Neuron (in vitro differentiated cells): ENCODE measurements at regions not wholly inside any gene's neighbourhood (a gene's known extent, or its start where the extent isn't known, plus 50 kb on each side); places are given as distances from the start of the nearest gene placed in this dataset.

Experiments
- H2AFZ ChIP-seq: one replicate; pipeline ENCODE4 v1.6.1; 2013; ENCODE audit warnings: low read depth, mild to moderate bottlenecking, inconsistent platforms, low read length, moderate library complexity
- H3K27me3 ChIP-seq: one replicate; pipeline ENCODE4 v1.6.1; 2013; ENCODE audit warnings: low read length; ENCODE audit not compliant: insufficient read depth
- H3K36me3 ChIP-seq: one replicate; pipeline ENCODE4 v1.6.1; 2013; ENCODE audit warnings: low read length; ENCODE audit not compliant: insufficient read depth
- H3K4me1 ChIP-seq: one replicate; pipeline ENCODE4 v1.6.1; 2013; ENCODE audit warnings: low read length; ENCODE audit not compliant: insufficient read depth
- H3K4me3 ChIP-seq: 2 replicates; pipeline ENCODE4 v1.5.1; 2013; ENCODE audit warnings: mild to moderate bottlenecking, low read length, moderate library complexity
- H3K9me3 ChIP-seq: one replicate; pipeline ENCODE4 v1.6.1; 2013; ENCODE audit warnings: low read length

GRCh38 chr2:220227266-220227920 is 600.0 kb downstream of the SLC4A3 start:
- no peak overlapping the region for H2AFZ ChIP-seq
- H3K4me1 ChIP-seq = no peaks in the 10 kb centered on the region
- H3K9me3 ChIP-seq = no peaks in the 10 kb centered on the region
- no peak overlapping the region for H3K4me3 ChIP-seq
- H3K27me3 ChIP-seq = no peaks in the 10 kb centered on the region
- no peaks in the 10 kb centered on the region for H3K36me3 ChIP-seq

- no peak overlapping the region for H2AFZ ChIP-seq
- no peaks in the 10 kb centered on the region for H3K4me1 ChIP-seq
- no peak overlapping the region for H3K4me3 ChIP-seq
- H3K36me3 ChIP-seq = no peaks in the 10 kb centered on the region
- no peaks in the 10 kb centered on the region for H3K9me3 ChIP-seq
- H3K27me3 ChIP-seq = no peaks in the 10 kb centered on the region
Observed at GRCh38 chr2:220228310-220229006, 601.0 kb downstream of the SLC4A3 start.

DNA sequence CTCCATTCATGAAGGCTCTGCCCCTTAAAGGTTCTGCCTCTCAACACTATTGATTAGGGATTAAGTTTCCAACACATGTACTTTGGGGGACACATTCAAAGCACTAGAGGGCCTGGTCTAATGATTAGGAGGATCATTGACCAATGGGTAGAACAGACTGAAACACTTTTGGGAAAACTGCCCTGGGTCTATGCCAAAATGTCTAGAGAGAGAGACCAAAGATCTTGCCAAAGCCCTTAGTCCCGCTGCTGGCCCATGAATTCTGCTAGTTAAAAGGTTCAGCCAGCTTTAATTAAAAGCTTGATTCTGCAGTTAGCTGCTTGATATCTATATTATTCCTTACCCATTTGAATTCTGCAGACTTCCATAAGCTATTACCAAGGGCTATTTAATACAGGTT is 613.2 kb downstream of the SLC4A3 start:
- Histone ChIP-seq H3K4me3 (no peak overlapping the region), H3K9me3 (no peaks in the 10 kb centered on the region), H3K4me1 (no peaks in the 10 kb centered on the region), H3K27me3 (no peaks in the 10 kb centered on the region), H2AFZ (no peak overlapping the region), H3K36me3 (no peaks in the 10 kb centered on the region)

DNA sequence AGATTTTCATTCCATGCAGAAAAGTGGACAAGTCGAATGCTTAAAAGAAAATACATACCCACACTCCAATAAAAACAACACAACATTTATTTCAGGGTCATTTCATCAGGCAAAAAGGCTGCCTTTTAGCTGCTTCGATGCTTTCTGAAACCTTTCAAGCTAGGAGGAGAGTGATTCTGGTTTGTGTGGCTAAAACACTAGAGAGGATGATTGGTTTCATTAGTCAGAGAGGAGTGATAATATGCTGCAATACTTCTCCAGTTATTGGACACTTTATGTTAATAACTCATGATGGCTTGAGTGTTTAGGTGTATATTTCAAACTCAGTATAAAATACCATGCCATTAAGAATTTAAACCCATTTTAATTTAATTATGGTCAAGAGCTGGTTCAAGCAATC is 614.0 kb downstream of the SLC4A3 start:
- no peaks in the 10 kb centered on the region for H3K9me3 ChIP-seq
- H3K36me3 ChIP-seq = no peaks in the 10 kb centered on the region
- H3K4me3 ChIP-seq = no peak overlapping the region
- H3K27me3 ChIP-seq = no peaks in the 10 kb centered on the region
- no peak overlapping the region for H2AFZ ChIP-seq
- H3K4me1 ChIP-seq = no peaks in the 10 kb centered on the region

- Histone ChIP-seq H2AFZ (no peak overlapping the region), H3K27me3 (no peaks in the 10 kb centered on the region), H3K36me3 (no peaks in the 10 kb centered on the region), H3K4me1 (no peaks in the 10 kb centered on the region), H3K4me3 (no peak overlapping the region), H3K9me3 (no peaks in the 10 kb centered on the region)
Observed at GRCh38 chr2:220243571-220243970, 616.1 kb downstream of the SLC4A3 start.

DNA sequence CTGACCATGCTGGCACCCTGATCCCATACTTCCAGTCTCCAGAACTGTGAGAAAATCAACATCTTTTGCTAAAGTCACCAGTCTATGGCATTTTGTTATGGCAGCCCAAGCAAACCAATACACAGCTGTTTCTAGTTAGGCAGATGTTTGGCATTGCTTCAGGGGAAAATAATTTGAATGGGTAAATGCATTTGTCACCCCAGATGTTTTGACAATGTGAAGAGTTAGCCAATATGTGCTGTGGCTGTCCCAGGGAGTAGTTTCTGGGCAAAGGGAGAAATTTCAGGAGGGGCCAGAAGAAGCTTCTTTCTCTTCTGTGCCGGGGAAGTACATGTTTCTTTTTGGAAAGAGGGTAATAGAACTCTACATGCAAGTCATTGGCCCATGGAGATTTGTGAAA is 619.0 kb downstream of the SLC4A3 start:
- Histone ChIP-seq H3K4me1 (no peaks in the 10 kb centered on the region), H3K27me3 (no peaks in the 10 kb centered on the region), H2AFZ (no peak overlapping the region), H3K36me3 (no peaks in the 10 kb centered on the region), H3K4me3 (no peak overlapping the region), H3K9me3 (no peaks in the 10 kb centered on the region)

GRCh38 chr2:220247588-220248350 is 620.3 kb downstream of the SLC4A3 start:
- H3K27me3 ChIP-seq = no peaks in the 10 kb centered on the region
- no peaks in the 10 kb centered on the region for H3K4me1 ChIP-seq
- no peaks in the 10 kb centered on the region for H3K9me3 ChIP-seq
- no peaks in the 10 kb centered on the region for H3K36me3 ChIP-seq
- no peak overlapping the region for H2AFZ ChIP-seq
- H3K4me3 ChIP-seq = no peak overlapping the region

DNA sequence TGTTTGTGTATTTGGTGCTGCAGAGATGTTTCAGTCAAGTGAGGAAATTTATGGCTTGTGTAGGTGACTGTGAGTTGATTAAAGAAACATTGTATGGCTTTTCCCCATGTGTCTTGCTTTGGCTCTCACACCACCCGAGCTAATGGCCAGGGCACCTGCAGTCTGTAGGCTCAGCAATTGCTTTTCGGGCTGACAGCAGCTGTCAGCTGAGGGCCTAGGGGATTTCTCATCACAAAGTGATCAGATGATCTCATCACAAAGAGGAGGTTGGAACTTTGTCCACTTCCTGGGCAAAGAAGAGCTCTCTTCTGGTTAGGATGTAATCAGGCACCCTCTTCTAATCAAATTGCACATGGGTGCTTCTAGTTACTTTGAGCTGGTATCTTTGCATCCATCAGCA is 632.2 kb downstream of the SLC4A3 start:
- H3K36me3 ChIP-seq = no peaks in the 10 kb centered on the region
- H3K4me3 ChIP-seq = no peak overlapping the region
- no peaks in the 10 kb centered on the region for H3K9me3 ChIP-seq
- H3K27me3 ChIP-seq = no peaks in the 10 kb centered on the region
- no peaks in the 10 kb centered on the region for H3K4me1 ChIP-seq
- no peak overlapping the region for H2AFZ ChIP-seq

DNA sequence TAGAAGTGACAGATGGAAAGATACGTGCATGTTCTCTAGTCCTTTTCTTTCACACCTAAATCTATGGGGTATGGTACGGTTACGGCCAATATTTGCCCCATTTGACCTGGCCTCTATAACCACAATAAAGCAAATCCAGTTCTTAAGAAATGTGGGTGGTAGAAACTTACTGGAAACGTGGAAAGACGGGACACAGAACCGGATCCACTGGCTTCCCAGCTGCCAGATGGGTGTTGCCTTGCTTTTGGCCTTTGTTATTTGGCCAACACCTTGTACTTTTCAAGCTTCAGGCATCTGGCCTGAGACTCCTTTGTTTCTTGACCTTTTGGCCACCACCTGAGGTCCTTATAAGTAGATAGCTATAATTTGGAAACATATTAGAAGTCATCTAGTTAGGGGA is 635.9 kb downstream of the SLC4A3 start:
- Histone ChIP-seq H3K9me3 (no peaks in the 10 kb centered on the region), H3K36me3 (no peaks in the 10 kb centered on the region), H3K4me3 (no peak overlapping the region), H3K4me1 (no peaks in the 10 kb centered on the region), H3K27me3 (no peaks in the 10 kb centered on the region), H2AFZ (no peak overlapping the region)

- no peak overlapping the region for H3K4me3 ChIP-seq
- no peaks in the 10 kb centered on the region for H3K27me3 ChIP-seq
- no peaks in the 10 kb centered on the region for H3K36me3 ChIP-seq
- no peaks in the 10 kb centered on the region for H3K4me1 ChIP-seq
- no peaks in the 10 kb centered on the region for H3K9me3 ChIP-seq
- no peak overlapping the region for H2AFZ ChIP-seq
Observed at GRCh38 chr2:220269367-220269766, 641.9 kb downstream of the SLC4A3 start.

GRCh38 chr2:220270481-220271070 is 643.1 kb downstream of the SLC4A3 start:
- no peaks in the 10 kb centered on the region for H3K9me3 ChIP-seq

GRCh38 chr2:220272656-220273055 is 645.2 kb downstream of the SLC4A3 start:
- Histone ChIP-seq H3K27me3 (no peaks in the 10 kb centered on the region), H2AFZ (no peak overlapping the region), H3K36me3 (no peaks in the 10 kb centered on the region), H3K4me3 (no peak overlapping the region), H3K9me3 (no peaks in the 10 kb centered on the region), H3K4me1 (no peaks in the 10 kb centered on the region)

More at GRCh38 chr2:220270481-220271070, 643.1 kb downstream of the SLC4A3 start:
- no peaks in the 10 kb centered on the region for H3K27me3 ChIP-seq
- no peaks in the 10 kb centered on the region for H3K4me1 ChIP-seq
- H3K36me3 ChIP-seq = no peaks in the 10 kb centered on the region
- no peak overlapping the region for H2AFZ ChIP-seq
- H3K4me3 ChIP-seq = no peak overlapping the region

- Histone ChIP-seq H3K4me1 (no peaks in the 10 kb centered on the region), H3K36me3 (no peaks in the 10 kb centered on the region), H3K27me3 (no peaks in the 10 kb centered on the region), H2AFZ (no peak overlapping the region), H3K4me3 (no peak overlapping the region), H3K9me3 (no peaks in the 10 kb centered on the region)
Observed at GRCh38 chr2:220273082-220273481, 645.7 kb downstream of the SLC4A3 start.
